CD4-positive, alpha-beta T cell (primary cell): ENCODE measurements at regions not wholly inside any gene's neighbourhood (a gene's known extent, or its start where the extent isn't known, plus 50 kb on each side); places are given as distances from the start of the nearest gene placed in this dataset.
"Not testable (repeated sequence)": the region's sequence is repeated elsewhere in the genome, so short reads cannot be mapped to it uniquely, and the experiment has no call there.

Experiments used
- ATAC-seq: fragments of 200-7000 bp; cut with Tn5 transposase; one replicate; pipeline ENCODE4 v1.10.0; 2022; ENCODE audit warnings: mild to moderate bottlenecking; ENCODE audit not compliant: poor library complexity
- CTCF ChIA-PET: fragments of 350-600 bp; sonication (Branson Sonifier 250); formaldehyde crosslinking; loops from one replicate; lab custom pipeline; 2021; ENCODE audit warnings: antibody characterized with exemption, inconsistent platforms; lab: Charles Lee
- POLR2A ChIA-PET: fragments of 350-600 bp; sonication (Branson Sonifier 250); formaldehyde crosslinking; loops from one replicate; lab custom pipeline; 2021; ENCODE audit warnings: antibody characterized with exemption, inconsistent platforms; lab: Charles Lee
- DNase-seq, 14 experiments: peaks; one replicate each; pipeline ENCODE4 v3.0.0-alpha.2; 2013 to 2020; ENCODE audit warnings: mixed read lengths in 2 of 14
- H3K27ac ChIP-seq, 2 donors: one replicate each; pipeline versions ENCODE4 v1.5.1 to v1.7.0; 2013; ENCODE audit warnings: low read length in 2 of 2, low read depth in 1 of 2, mild to moderate bottlenecking in 1 of 2
- H3K27me3 ChIP-seq, 2 experiments: 1 replicate in 1 of 2; 2 replicates in 1 of 2; pipeline versions ENCODE4 v1.6.1 to v1.7.0; 2013; ENCODE audit warnings: low read length in 2 of 2, control low read depth in 1 of 2, mild to moderate bottlenecking in 1 of 2, moderate library complexity in 1 of 2; ENCODE audit not compliant: insufficient read depth in 2 of 2, control insufficient read depth in 1 of 2
- H3K36me3 ChIP-seq: one replicate; pipeline ENCODE4 v1.6.1; 2013; ENCODE audit warnings: low read length, control low read depth; ENCODE audit not compliant: insufficient read depth
- H3K4me1 ChIP-seq: one replicate; pipeline ENCODE4 v1.6.1; 2013; ENCODE audit warnings: low read length, control low read depth; ENCODE audit not compliant: insufficient read depth
- H3K4me3 ChIP-seq: one replicate; pipeline ENCODE4 v1.5.1; 2013; ENCODE audit warnings: mild to moderate bottlenecking, low read length, moderate library complexity
- H3K9me3 ChIP-seq, 2 experiments: 1 replicate in 1 of 2; 2 replicates in 1 of 2; pipeline versions ENCODE4 v1.6.1 to v1.7.0; 2013; ENCODE audit warnings: low read length in 2 of 2, mild to moderate bottlenecking in 2 of 2, control low read depth in 1 of 2, moderate library complexity in 1 of 2; ENCODE audit not compliant: control insufficient read depth in 1 of 2, insufficient read depth in 1 of 2
- H3K27ac Mint-ChIP-seq: one replicate; pipeline ENCODE4 v1.8.0; 2020; ENCODE audit warnings: mixed read lengths
- H3K27me3 Mint-ChIP-seq: one replicate; pipeline ENCODE4 v1.8.0; 2021; ENCODE audit warnings: mixed read lengths
- H3K36me3 Mint-ChIP-seq: one replicate; pipeline ENCODE4 v1.8.0; 2021; ENCODE audit warnings: low read depth, mixed read lengths
- H3K4me1 Mint-ChIP-seq: one replicate; pipeline ENCODE4 v1.8.0; 2021; ENCODE audit warnings: low read depth, mixed read lengths
- H3K4me3 Mint-ChIP-seq: one replicate; pipeline ENCODE4 v1.8.0; 2020; ENCODE audit warnings: mild to moderate bottlenecking, mixed read lengths
- H3K9me3 Mint-ChIP-seq: one replicate; pipeline ENCODE4 v1.8.0; 2020; ENCODE audit warnings: mixed read lengths
- intact Hi-C, 2 experiments: fragments of 100-400 bp; cut with DNase I in 1 of 2; cut with micrococcal nuclease in 1 of 2; formaldehyde crosslinking; loops; one replicate each; pipeline versions ENCODE4 v1.15.1 to v1.9.0; 2023 to 2025; cut with DNase I, micrococcal nuclease
- TF ChIP-seq, protein P1 (sequence below): fragments of 200-600 bp; IDR thresholded peaks from one replicate; pipeline ENCODE4 v1.8.0; 2022; ENCODE audit warnings: antibody characterized with exemption, mild to moderate bottlenecking

DNA sequence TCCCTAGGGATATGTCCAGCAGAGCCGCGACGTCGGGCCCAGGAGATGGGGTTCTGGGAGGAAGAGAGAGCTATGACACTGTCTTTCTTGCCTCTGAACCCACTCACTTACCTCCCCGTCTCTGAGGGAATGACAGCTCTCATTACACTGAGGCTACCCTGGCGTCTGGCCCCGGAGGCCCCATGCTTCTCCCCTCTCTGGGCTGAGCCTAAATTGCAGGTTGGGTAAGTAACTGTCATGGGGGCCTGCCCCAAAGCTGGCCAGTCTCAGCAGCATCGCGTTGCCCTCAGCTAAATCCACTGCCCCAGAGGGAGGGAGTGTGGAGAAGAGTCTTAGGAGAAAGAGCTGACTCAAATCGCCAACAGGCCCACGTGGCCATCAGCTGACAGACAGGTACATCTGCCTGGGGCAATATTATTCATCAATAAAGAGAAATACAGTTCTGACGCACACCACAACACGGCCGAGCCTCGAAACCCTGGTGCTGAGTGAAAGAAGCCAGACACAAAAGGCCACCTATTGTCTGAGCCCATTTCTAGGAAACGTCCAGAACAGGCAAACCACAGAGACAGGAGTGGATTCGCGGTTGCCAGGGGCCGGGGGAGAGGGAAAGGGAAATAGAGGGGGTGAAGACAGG is 156.4 kb downstream of the C16orf95 start:
- H3K27me3 Mint-ChIP-seq = peaks cover 12% of the 10 kb centered on the region
- intact Hi-C loops = no loop called here
- no peaks in the 10 kb centered on the region for H3K9me3 Mint-ChIP-seq
- CTCF ChIA-PET = no interaction called here
- TF ChIP-seq, protein P1, sequence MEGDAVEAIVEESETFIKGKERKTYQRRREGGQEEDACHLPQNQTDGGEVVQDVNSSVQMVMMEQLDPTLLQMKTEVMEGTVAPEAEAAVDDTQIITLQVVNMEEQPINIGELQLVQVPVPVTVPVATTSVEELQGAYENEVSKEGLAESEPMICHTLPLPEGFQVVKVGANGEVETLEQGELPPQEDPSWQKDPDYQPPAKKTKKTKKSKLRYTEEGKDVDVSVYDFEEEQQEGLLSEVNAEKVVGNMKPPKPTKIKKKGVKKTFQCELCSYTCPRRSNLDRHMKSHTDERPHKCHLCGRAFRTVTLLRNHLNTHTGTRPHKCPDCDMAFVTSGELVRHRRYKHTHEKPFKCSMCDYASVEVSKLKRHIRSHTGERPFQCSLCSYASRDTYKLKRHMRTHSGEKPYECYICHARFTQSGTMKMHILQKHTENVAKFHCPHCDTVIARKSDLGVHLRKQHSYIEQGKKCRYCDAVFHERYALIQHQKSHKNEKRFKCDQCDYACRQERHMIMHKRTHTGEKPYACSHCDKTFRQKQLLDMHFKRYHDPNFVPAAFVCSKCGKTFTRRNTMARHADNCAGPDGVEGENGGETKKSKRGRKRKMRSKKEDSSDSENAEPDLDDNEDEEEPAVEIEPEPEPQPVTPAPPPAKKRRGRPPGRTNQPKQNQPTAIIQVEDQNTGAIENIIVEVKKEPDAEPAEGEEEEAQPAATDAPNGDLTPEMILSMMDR = no peak
- POLR2A ChIA-PET = no interaction called here
- Histone ChIP-seq H3K4me1 (no peaks in the 10 kb centered on the region), H3K27me3 (no peaks in the 10 kb centered on the region), H3K36me3 (no peaks in the 10 kb centered on the region), H3K27ac (no peak overlapping the region), H3K9me3 (no peaks in the 10 kb centered on the region), H3K4me3 (no peak overlapping the region)
- no peak overlapping the region for H3K27ac Mint-ChIP-seq
- ATAC-seq = no peak
- DNase-seq = no peak
- no peaks in the 10 kb centered on the region for H3K4me1 Mint-ChIP-seq
- H3K36me3 Mint-ChIP-seq = no peaks in the 10 kb centered on the region
- H3K4me3 Mint-ChIP-seq = no peak overlapping the region

DNA sequence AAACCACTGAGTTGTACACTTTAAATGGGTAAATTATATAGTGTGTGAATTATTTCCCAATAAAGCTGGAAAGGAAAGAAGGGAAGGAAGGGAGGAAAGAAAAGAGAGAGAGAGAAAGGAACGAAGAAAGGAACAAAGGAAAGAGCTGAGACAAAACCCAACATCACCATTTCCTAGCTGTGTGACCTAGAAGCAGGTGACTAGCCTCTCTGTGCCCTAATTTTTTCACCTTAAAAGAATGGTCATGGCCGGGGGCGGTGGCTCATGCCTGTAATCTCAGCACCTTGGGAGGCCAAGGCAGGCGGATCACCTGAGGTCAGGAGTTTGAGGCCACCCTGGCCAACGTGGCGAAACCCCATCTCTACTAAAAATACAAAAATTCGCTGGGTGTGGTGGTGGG is 155.8 kb downstream of the C16orf95 start:
- H3K4me1 Mint-ChIP-seq, H3K9me3 ChIP-seq, H3K4me1 ChIP-seq, H3K4me3 Mint-ChIP-seq, CTCF ChIA-PET, H3K27me3 ChIP-seq, H3K4me3 ChIP-seq, H3K36me3 Mint-ChIP-seq, ATAC-seq, H3K9me3 Mint-ChIP-seq, H3K36me3 ChIP-seq, H3K27ac ChIP-seq, POLR2A ChIA-PET, intact Hi-C loops, DNase-seq, H3K27ac Mint-ChIP-seq: not testable (repeated sequence)
- peaks cover 12% of the 10 kb centered on the region for H3K27me3 Mint-ChIP-seq

DNA sequence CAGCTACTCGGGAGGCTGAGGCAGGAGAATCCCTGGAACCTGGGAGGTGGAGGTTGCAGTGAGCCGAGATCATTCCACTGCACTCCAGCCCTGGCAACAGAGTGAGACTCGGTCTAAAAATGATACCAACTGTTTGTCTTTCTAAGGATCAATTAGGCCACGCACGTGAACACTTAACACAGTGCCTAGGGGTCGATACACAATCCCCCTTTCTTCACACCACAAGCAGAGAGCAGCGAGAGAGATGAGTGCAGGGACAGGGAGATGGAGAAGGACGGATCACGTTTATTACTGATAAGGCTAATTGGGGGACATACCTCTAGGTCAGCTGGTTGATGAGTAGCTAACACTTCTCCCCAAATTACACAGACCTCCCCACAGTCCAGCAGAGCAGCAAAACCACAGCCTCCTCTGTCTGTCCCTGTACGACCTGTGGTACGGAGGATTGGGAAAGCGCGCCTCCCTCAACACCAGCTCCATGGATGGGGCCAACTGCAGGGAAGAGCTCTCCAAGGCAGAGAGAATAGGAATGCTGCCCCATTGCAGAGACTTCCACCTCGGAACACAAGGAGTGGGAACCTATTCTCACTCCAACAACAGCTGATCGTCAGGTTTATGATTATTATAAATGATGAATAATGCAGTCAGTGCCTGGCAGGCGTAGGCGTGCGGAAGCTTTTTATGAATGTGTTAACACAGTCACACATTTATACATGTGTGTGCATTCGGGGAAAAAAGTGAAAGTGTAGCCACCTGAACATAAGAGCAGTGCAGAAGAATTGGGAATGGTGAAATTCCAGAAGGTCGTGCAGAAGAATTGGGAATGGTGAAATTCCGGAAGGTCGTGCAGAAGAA is 155.1 kb downstream of the C16orf95 start:
- no peaks in the 10 kb centered on the region for H3K9me3 Mint-ChIP-seq
- no peaks in the 10 kb centered on the region for H3K27me3 ChIP-seq
- no peaks in the 10 kb centered on the region for H3K36me3 Mint-ChIP-seq
- ATAC-seq (no peak), DNase-seq (peak in 1 of 14 experiments; percentile 7)
- no peak overlapping the region for H3K27ac ChIP-seq
- H3K27ac Mint-ChIP-seq = no peak overlapping the region
- no peak overlapping the region for H3K4me3 ChIP-seq
- H3K4me3 Mint-ChIP-seq = no peak overlapping the region
- ChIA-PET POLR2A (no interaction called here), CTCF (no interaction called here)
- TF ChIP-seq, protein P1 = no peak
- peaks cover 12% of the 10 kb centered on the region for H3K27me3 Mint-ChIP-seq
- no peaks in the 10 kb centered on the region for H3K4me1 Mint-ChIP-seq
- intact Hi-C loops = no loop called here
- H3K36me3 ChIP-seq = no peaks in the 10 kb centered on the region
- H3K4me1 ChIP-seq = no peaks in the 10 kb centered on the region
- H3K9me3 ChIP-seq = no peaks in the 10 kb centered on the region

DNA sequence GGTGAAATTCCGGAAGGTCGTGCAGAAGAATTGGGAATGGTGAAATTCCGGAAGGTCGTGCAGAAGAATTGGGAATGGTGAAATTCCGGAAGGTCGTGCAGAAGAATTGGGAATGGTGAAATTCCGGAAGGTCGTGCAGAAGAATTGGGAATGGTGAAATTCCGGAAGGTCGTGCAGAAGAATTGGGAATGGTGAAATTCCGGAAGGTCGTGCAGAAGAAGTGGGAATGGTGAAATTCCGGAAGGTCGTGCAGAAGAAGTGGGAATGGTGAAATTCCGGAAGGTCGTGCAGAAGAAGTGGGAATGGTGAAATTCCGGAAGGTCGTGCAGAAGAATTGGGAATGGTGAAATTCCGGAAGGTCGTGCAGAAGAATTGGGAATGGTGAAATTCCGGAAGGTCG is 154.4 kb downstream of the C16orf95 start:
- H3K27me3 Mint-ChIP-seq, POLR2A ChIA-PET, intact Hi-C loops, H3K9me3 Mint-ChIP-seq, H3K36me3 Mint-ChIP-seq, H3K4me1 ChIP-seq, H3K27ac ChIP-seq, H3K4me3 Mint-ChIP-seq, H3K4me1 Mint-ChIP-seq, ATAC-seq, H3K9me3 ChIP-seq, H3K27ac Mint-ChIP-seq, H3K27me3 ChIP-seq, H3K36me3 ChIP-seq, DNase-seq, CTCF ChIA-PET, H3K4me3 ChIP-seq: not testable (repeated sequence)
